Stimulated activated CD4-positive, alpha-beta T cell treated with anti-CD3 and anti-CD28 coated beads, Interleukin-12 subunit alpha, Interleukin-12 subunit beta, amount 100 ng/mL, for 48 hours (primary cell): ENCODE measurements at regions not wholly inside any gene's neighbourhood (a gene's known extent, or its start where the extent isn't known, plus 50 kb on each side); places are given as distances from the start of the nearest gene placed in this dataset.

ENCODE experiments used
- DNase-seq, 3 donors: peaks; one replicate each; pipeline ENCODE4 v3.0.0-alpha.2; 2020; ENCODE audit warnings: low read depth in 2 of 3, low spot score in 1 of 3

DNA sequence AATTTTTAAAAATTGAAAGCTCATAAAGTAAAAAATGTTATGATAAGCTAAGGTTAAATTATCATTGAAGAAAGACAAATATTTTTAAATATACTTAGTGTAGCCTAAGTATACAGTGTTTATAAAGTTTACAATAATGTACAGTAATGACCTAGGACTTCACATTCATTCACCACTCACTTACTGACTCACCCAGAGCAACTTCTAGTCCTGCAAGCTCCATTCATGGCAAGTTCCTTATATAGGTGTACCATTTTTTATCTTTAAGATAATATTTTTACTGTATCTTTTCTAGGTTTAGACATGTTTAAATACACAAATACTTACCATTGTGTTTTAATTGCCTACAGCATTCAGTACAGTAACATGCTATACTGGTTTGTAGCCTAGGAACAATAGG lies 112.3 kb upstream of the RADX start:
- no peak for DNase-seq

DNA sequence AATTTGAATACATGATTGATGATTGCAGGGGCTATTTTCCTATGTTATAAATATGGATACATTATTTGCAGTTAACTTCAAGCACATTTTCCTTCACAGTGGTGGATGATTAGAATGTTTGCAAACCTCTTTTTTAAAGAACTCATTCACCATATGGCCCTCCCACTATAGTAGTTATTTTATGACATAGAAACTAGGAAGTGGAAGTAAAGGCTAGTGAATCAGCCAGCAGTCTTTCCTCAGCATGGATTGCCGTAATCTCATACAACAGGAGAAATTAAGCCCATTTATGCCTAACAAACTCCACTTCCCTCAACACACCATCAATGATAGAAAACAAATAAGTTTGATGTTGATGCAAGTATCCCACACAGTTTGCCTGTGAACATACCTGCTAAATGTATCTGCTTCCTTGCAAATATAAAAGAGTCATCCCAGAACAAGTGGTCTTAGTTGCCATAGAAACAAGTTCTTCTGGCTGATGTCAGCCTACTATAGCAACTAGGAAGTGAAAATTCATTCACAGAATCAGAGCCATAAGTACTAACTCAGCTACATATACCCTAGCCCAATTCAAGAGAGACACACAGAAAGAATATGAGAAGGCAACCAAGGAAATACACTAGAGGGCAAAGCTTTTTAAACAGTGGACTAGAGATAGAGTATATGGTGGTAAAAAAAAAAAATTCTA lies 100.9 kb upstream of the RADX start:
- DNase-seq = no peak
